GM23338 (cell line): ENCODE measurements at regions not wholly inside any gene's neighbourhood (a gene's known extent, or its start where the extent isn't known, plus 50 kb on each side); places are given as distances from the start of the nearest gene placed in this dataset.

Experiments
- CREB1 ChIP-seq: fragments of 250-450 bp; sonication (Bioruptor Pico); IDR thresholded peaks from 2 replicates; pipeline ENCODE4 v1.5.0; 2020; ENCODE audit warnings: low read depth, mild to moderate bottlenecking, moderate library complexity
- CTCF ChIP-seq, 2 experiments: fragments of 200-600 bp in 1 of 2; sonication (generic) in 1 of 2; conservative IDR thresholded peaks; 2 replicates each; pipeline versions ENCODE4 v1.5.1 to v1.6.1; 2016 to 2017; ENCODE audit warnings: antibody characterized with exemption in 2 of 2, low read depth in 2 of 2, mild to moderate bottlenecking in 2 of 2, moderate library complexity in 1 of 2
- EZH2 ChIP-seq: fragments of 200-600 bp; sonication (generic); IDR thresholded peaks from one replicate; pipeline ENCODE4 v1.8.0; 2017; ENCODE audit warnings: antibody characterized with exemption, mild to moderate bottlenecking, low read depth; ENCODE audit not compliant: unreplicated experiment
- EZH2phosphoT487 ChIP-seq: fragments of 200-600 bp; sonication (generic); IDR thresholded peaks from one replicate; pipeline ENCODE4 v1.8.1; 2018; ENCODE audit warnings: antibody characterized with exemption; ENCODE audit not compliant: unreplicated experiment
- JUNB ChIP-seq: IDR thresholded peaks from one replicate; pipeline ENCODE4 v1.6.1; 2016; ENCODE audit warnings: antibody characterized with exemption; ENCODE audit not compliant: unreplicated experiment
- POLR2AphosphoS5 ChIP-seq: IDR thresholded peaks from 2 replicates; pipeline ENCODE4 v1.6.1; 2016; ENCODE audit warnings: antibody characterized with exemption, low read depth
- REST ChIP-seq: IDR thresholded peaks from one replicate; pipeline ENCODE4 v1.6.1; 2018; ENCODE audit warnings: antibody characterized with exemption; ENCODE audit not compliant: unreplicated experiment

- TF ChIP-seq CTCF (conservative IDR thresholded peaks at IDR 0.05; ENCODE audit: low read depth in 2 of 2) (no peak), EZH2 (no peak), REST (no peak), EZH2phosphoT487 (no peak), POLR2AphosphoS5 (no peak), JUNB (no peak), CREB1 (CRISPR knock-in tag) (no peak)
Measured at GRCh38 chr4:128387600-128388351, 100.2 kb upstream of the PGRMC2 start.
